Endothelial cell of umbilical vein (primary cell): ENCODE measurements at regions not wholly inside any gene's neighbourhood (a gene's known extent, or its start where the extent isn't known, plus 50 kb on each side); places are given as distances from the start of the nearest gene placed in this dataset.

ENCODE experiments used
- BruUV-seq: library from RNA; stranded (reverse); fragments of 400-500 nt; replicated peaks from 2 replicates; lab custom pipeline; 2021; lab: Mats Ljungman, UMichigan
- CTCF ChIA-PET: fragments of 300-600, 350-600 bp; sonication (Branson Sonifier 250); formaldehyde crosslinking; loops from one replicate; lab custom pipeline; 2021; ENCODE audit warnings: antibody characterized with exemption, inconsistent platforms; lab: Charles Lee
- POLR2A ChIA-PET: fragments of 300-600, 350-600 bp; sonication (Branson Sonifier 250); formaldehyde crosslinking; loops from one replicate; lab custom pipeline; 2021; ENCODE audit warnings: antibody characterized with exemption, inconsistent platforms; lab: Charles Lee
- DNase-seq: peaks from one replicate; pipeline ENCODE4 v3.0.0-alpha.2; 2011; ENCODE audit warnings: low read depth, low spot score
- FAIRE-seq: peaks from 2 replicates; lab custom pipeline; 2011; peaks lifted over from hg19 to GRCh38; lab: Jason Lieb, UNC
- H2AFZ ChIP-seq: 2 replicates; pipeline ENCODE4 v1.6.0; 2012; ENCODE audit warnings: low read depth, low read length, control low read depth, inconsistent platforms
- H3K27ac ChIP-seq: 2 replicates; pipeline ENCODE4 v1.5.1; 2011; ENCODE audit warnings: low read depth, mild to moderate bottlenecking, control low read depth, low read length, moderate library complexity; ENCODE audit not compliant: insufficient read depth
- H3K27me3 ChIP-seq, 2 experiments: 2 replicates each; pipeline versions ENCODE4 v1.6.0 to v1.6.1; 2011; ENCODE audit warnings: low read length in 2 of 2, mixed read lengths in 1 of 2; ENCODE audit not compliant: control insufficient read depth in 2 of 2, insufficient read depth in 2 of 2
- H3K36me3 ChIP-seq, 2 experiments: 2 replicates in 1 of 2; 3 replicates in 1 of 2; pipeline ENCODE4 v1.5.1; 2011; ENCODE audit warnings: low read length in 2 of 2, mild to moderate bottlenecking in 1 of 2, moderate library complexity in 1 of 2; ENCODE audit not compliant: control insufficient read depth in 2 of 2, insufficient read depth in 2 of 2; ENCODE audit errors: extremely low read depth in 1 of 2
- H3K4me1 ChIP-seq: 3 replicates; pipeline ENCODE4 v1.5.1; 2011; ENCODE audit warnings: mild to moderate bottlenecking, low read length; ENCODE audit not compliant: control insufficient read depth, insufficient read depth; ENCODE audit errors: extremely low read depth
- H3K4me2 ChIP-seq: 2 replicates; pipeline ENCODE4 v1.6.1; 2011; ENCODE audit warnings: low read length, control low read depth, mixed read lengths; ENCODE audit not compliant: insufficient read depth
- H3K4me3 ChIP-seq, 3 experiments: fragments of 200-600 bp in 1 of 3; sonication (generic), shearing (Covaris generic) in 1 of 3; replicated peaks in 1 of 3; 2 replicates each; pipeline ENCODE4 v1.5.1; 2011 to 2016; ENCODE audit warnings: control low read depth in 3 of 3, low read length in 3 of 3, mild to moderate bottlenecking in 2 of 3, inconsistent platforms in 1 of 3, low read depth in 1 of 3, moderate library complexity in 1 of 3; ENCODE audit not compliant: insufficient read depth in 1 of 3
- H3K79me2 ChIP-seq: 2 replicates; pipeline ENCODE4 v1.6.0; 2012; ENCODE audit warnings: low read length, inconsistent platforms; ENCODE audit not compliant: control insufficient read depth, insufficient read depth
- H3K9ac ChIP-seq: replicated peaks from 2 replicates; pipeline ENCODE3; 2011; ENCODE audit warnings: low read length, control low read depth; ENCODE audit not compliant: insufficient read depth; ENCODE audit errors: extremely low read depth
- H3K9me1 ChIP-seq: replicated peaks from 3 replicates; pipeline ENCODE4 v1.6.0; 2011; ENCODE audit warnings: mild to moderate bottlenecking, low read length; ENCODE audit not compliant: control insufficient read depth, insufficient read depth; ENCODE audit errors: extremely low read depth
- H3K9me3 ChIP-seq: replicated peaks from 2 replicates; pipeline ENCODE4 v1.5.1; 2012; ENCODE audit warnings: low read length, inconsistent platforms; ENCODE audit not compliant: control insufficient read depth, insufficient read depth
- H4K20me1 ChIP-seq: replicated peaks from 2 replicates; pipeline ENCODE3; 2011; ENCODE audit warnings: mild to moderate bottlenecking, low read length; ENCODE audit not compliant: control insufficient read depth, insufficient read depth; ENCODE audit errors: extremely low read depth
- CTCF ChIP-seq, 2 donors: IDR thresholded peaks; 1 replicate in 1 of 2; 2 replicates in 1 of 2; pipeline ENCODE4 v1.5.1; 2011; ENCODE audit warnings: low read length in 2 of 2, mild to moderate bottlenecking in 2 of 2, moderate library complexity in 2 of 2, control low read depth in 1 of 2, inconsistent platforms in 1 of 2, low read depth in 1 of 2; ENCODE audit not compliant: insufficient read depth in 1 of 2; ENCODE audit errors: extremely low read depth in 1 of 2
- EZH2 ChIP-seq: IDR thresholded peaks from 2 replicates; pipeline ENCODE4 v1.6.1; 2012; ENCODE audit warnings: borderline replicate concordance, low read depth, mild to moderate bottlenecking, moderate library complexity, low read length, inconsistent platforms; ENCODE audit not compliant: severe bottlenecking
- FOS ChIP-seq: IDR thresholded peaks from 2 replicates; pipeline ENCODE4 v1.6.1; 2011; ENCODE audit warnings: mild to moderate bottlenecking, low read length, moderate library complexity, borderline replicate concordance; ENCODE audit not compliant: insufficient read depth
- GATA2 ChIP-seq: IDR thresholded peaks from 2 replicates; pipeline ENCODE4 v1.7.0; 2011; ENCODE audit warnings: low read depth, mild to moderate bottlenecking, moderate library complexity, mixed read lengths, low read length; ENCODE audit not compliant: insufficient read length, insufficient read depth
- JUN ChIP-seq: IDR thresholded peaks from 2 replicates; pipeline ENCODE4 v1.6.1; 2011; ENCODE audit warnings: borderline replicate concordance, low read depth; ENCODE audit not compliant: insufficient read length, insufficient read depth
- MAX ChIP-seq: IDR thresholded peaks from 2 replicates; pipeline ENCODE4 v1.6.1; 2011; ENCODE audit not compliant: insufficient read depth, insufficient read length
- MYC ChIP-seq: IDR thresholded peaks from one replicate; pipeline ENCODE4 v1.6.1; 2011; ENCODE audit warnings: mild to moderate bottlenecking, low read depth, low read length
- POLR2A ChIP-seq: IDR thresholded peaks from 2 replicates; pipeline ENCODE4 v1.6.1; 2012; ENCODE audit warnings: low read depth, mild to moderate bottlenecking, control low read depth, low read length
- POLR2AphosphoS5 ChIP-seq: IDR thresholded peaks from 2 replicates; pipeline ENCODE4 v1.6.1; 2012; ENCODE audit warnings: low read depth, mild to moderate bottlenecking, control low read depth, low read length, moderate library complexity; ENCODE audit not compliant: insufficient read depth
- dilution Hi-C: fragments of 300-500 bp; cut with MboI; formaldehyde crosslinking; loops from one replicate; pipeline ENCODE4 v1.15.0; 2019; ENCODE audit warnings: low sequenced_read_pairs; ENCODE audit not compliant: extremely low pct_ligation_motif_present
- intact Hi-C: fragments of 100-400 bp; cut with micrococcal nuclease; formaldehyde crosslinking; loops from one replicate; pipeline ENCODE4 v1.10.0; 2022

DNA sequence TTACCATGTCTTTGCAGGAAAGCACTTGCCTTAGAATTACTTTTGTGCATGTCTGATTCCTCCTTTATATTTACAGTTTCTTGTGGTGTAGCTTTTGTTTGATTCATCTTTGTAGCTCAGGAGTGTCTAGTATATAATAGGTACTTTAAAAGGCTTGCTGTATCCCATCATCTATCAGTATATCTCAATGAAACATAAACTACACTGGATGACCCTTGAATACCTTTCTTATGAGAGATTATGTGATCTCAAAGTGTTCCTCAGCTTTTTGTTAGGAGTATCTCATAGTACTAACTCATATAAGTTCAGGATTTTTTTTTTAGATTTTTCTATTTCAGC, 234.8 kb downstream of the PYDC2 start:
- Histone ChIP-seq H3K9me3 (no peaks in the 10 kb centered on the region), H3K4me2 (no peak overlapping the region), H3K27ac (no peak overlapping the region), H3K9me1 (no peaks in the 10 kb centered on the region), H3K79me2 (no peaks in the 10 kb centered on the region), H3K9ac (no peak overlapping the region), H4K20me1 (no peaks in the 10 kb centered on the region), H3K4me1 (no peaks in the 10 kb centered on the region), H3K27me3 (no peaks in the 10 kb centered on the region), H3K4me3 (no peak overlapping the region), H2AFZ (no peak overlapping the region), H3K36me3 (no peaks in the 10 kb centered on the region)
- intact Hi-C loops: no loop called here
- TF ChIP-seq POLR2A: no peak
- no peak for TF ChIP-seq CTCF (IDR thresholded peaks at IDR 0.05; ENCODE audit: extremely low read depth in 1 of 2, insufficient read depth in 1 of 2, low read depth in 1 of 2, low read length in 2 of 2)
- TF ChIP-seq JUN: no peak
- no peak for TF ChIP-seq EZH2
- TF ChIP-seq FOS: no peak
- TF ChIP-seq MYC: no peak
- TF ChIP-seq POLR2AphosphoS5: no peak
- TF ChIP-seq MAX: no peak
- no peak for TF ChIP-seq GATA2
- DNase-seq (no peak), FAIRE-seq (no peak)
- POLR2A ChIA-PET: no interaction called here
- dilution Hi-C loops: no loop called here
- BruUV-seq: no TSS peak
- CTCF ChIA-PET: no interaction called here
